ENCODE measurements at regions not wholly inside any gene's neighbourhood (a gene's known extent, or its start where the extent isn't known, plus 50 kb on each side); places are given as distances from the start of the nearest gene placed in this dataset.

GRCh38 chr1:228879164-228879563 is 143.9 kb downstream of the RHOU start:
- DNase-seq, result no peak
- Histone ChIP-seq H3K9me3 (replicated peaks in 1 of 3) (no peaks in the 10 kb centered on the region), H3K4me1 (replicated peaks in 1 of 2) (no peaks in the 10 kb centered on the region), H3K4me3 (no peak overlapping the region), H3K27ac (no peak overlapping the region), H3K36me3 (replicated peaks in 1 of 2) (no peaks in the 10 kb centered on the region), H3K27me3 (no peaks in the 10 kb centered on the region)
- intact Hi-C loops (cut with DNase I), result no loop called here
- WGBS, 4 donors, result 94 to 97% (median 95%) methylated on average over 2 of the region's 2 CpGs
- TF ChIP-seq POLR2A (IDR thresholded peaks at IDR 0.05), result no peak
- TF ChIP-seq, protein P1, sequence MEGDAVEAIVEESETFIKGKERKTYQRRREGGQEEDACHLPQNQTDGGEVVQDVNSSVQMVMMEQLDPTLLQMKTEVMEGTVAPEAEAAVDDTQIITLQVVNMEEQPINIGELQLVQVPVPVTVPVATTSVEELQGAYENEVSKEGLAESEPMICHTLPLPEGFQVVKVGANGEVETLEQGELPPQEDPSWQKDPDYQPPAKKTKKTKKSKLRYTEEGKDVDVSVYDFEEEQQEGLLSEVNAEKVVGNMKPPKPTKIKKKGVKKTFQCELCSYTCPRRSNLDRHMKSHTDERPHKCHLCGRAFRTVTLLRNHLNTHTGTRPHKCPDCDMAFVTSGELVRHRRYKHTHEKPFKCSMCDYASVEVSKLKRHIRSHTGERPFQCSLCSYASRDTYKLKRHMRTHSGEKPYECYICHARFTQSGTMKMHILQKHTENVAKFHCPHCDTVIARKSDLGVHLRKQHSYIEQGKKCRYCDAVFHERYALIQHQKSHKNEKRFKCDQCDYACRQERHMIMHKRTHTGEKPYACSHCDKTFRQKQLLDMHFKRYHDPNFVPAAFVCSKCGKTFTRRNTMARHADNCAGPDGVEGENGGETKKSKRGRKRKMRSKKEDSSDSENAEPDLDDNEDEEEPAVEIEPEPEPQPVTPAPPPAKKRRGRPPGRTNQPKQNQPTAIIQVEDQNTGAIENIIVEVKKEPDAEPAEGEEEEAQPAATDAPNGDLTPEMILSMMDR (IDR thresholded peaks at IDR 0.05), result no peak

DNA sequence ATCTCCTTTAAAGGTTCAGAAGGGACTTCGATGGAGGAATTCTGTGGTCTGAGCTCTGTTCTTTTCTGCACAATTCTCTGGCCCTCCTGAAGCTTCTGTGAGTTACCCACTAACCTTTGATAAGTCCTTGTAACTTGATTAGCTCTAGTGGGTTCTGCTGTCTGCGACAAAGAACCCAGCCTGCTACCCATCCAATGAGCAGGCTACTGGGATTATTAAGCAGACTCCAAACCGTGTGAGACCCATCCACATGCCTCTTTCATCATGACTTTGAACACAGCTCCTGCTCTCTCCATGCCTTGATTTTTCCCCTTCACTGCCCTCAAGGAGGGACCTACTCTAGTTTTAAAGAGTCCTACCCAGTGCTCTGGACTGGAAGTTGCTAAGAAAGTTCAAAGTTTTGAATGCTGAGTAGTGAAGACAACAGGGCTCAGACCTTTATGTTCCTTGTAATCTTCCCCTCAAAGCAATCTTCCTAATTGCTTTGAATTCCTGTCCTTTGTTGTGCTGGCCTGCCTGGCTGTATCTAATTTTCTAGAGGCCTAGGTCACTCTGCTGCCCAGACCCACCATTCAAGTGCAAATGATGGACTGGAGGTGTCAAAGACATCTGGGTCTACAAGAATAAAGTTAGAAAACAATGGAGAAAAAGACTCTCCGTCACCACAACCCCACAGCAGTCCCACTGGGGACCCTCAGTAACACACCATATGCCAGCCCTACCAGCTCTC is 146.9 kb downstream of the RHOU start:
- H3K4me3 ChIP-seq, result no peak overlapping the region
- intact Hi-C loops (cut with DNase I), result no loop called here

DNA sequence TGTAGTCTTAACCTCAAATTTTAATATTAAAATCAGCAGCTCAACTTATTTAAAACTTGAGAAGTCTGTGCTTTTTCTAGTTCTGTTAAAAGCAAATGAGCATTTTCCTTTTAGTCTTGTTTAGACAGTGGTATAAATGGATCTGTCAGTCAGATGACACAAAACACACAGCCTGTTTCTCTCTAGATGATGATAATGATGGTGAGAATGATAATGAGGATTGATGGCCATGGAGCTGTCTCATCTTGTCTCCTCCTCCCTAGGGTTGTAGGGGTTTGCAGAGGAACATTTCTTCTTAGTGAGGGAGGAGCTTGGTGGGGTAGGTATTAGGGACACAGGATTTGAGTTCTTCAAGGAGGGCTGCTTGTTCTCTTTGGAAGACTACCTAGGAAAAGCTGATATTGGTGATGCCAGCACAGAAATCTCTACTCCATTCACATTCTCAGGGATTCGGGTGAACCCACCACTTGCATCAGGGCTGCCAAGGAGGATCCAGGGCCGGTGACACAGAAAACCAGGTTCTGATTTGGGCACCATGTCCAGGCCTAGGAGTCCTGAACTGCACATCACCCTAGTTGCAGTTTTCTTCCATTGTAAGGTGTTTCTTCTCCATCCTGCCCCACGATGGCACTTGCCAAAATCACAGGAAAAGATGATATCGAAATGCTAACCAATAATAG is 147.6 kb downstream of the RHOU start:
- H3K4me1 ChIP-seq (replicated peaks in 1 of 2), result no peaks in the 10 kb centered on the region
- DNase-seq, result no peak
- intact Hi-C loops (cut with DNase I), result no loop called here
- no peaks in the 10 kb centered on the region for H3K9me3 ChIP-seq (replicated peaks in 1 of 3)
- TF ChIP-seq, protein P1 (IDR thresholded peaks at IDR 0.05), result no peak
- no peak for TF ChIP-seq POLR2A (IDR thresholded peaks at IDR 0.05)
- no peaks in the 10 kb centered on the region for H3K27me3 ChIP-seq
- H3K27ac ChIP-seq, result no peak overlapping the region
- WGBS, 4 donors, result 88 to 98% (median 93%) methylated on average over 4 of the region's 4 CpGs
- no peak overlapping the region for H3K4me3 ChIP-seq
- no peaks in the 10 kb centered on the region for H3K36me3 ChIP-seq (replicated peaks in 1 of 2)

More for the DNA sequence above, 146.9 kb downstream of the RHOU start:
- DNase-seq, result no peak
- Histone ChIP-seq H3K27me3 (no peaks in the 10 kb centered on the region), H3K27ac (no peak overlapping the region), H3K36me3 (replicated peaks in 1 of 2) (no peaks in the 10 kb centered on the region), H3K4me1 (replicated peaks in 1 of 2) (no peaks in the 10 kb centered on the region), H3K9me3 (replicated peaks in 1 of 3) (no peaks in the 10 kb centered on the region)
- TF ChIP-seq POLR2A (IDR thresholded peaks at IDR 0.05), result no peak
- TF ChIP-seq, protein P1 (IDR thresholded peaks at IDR 0.05), result no peak
- 81 to 88% (median 85%) methylated on average over 4 of the region's 4 CpGs for WGBS, 4 donors

DNA sequence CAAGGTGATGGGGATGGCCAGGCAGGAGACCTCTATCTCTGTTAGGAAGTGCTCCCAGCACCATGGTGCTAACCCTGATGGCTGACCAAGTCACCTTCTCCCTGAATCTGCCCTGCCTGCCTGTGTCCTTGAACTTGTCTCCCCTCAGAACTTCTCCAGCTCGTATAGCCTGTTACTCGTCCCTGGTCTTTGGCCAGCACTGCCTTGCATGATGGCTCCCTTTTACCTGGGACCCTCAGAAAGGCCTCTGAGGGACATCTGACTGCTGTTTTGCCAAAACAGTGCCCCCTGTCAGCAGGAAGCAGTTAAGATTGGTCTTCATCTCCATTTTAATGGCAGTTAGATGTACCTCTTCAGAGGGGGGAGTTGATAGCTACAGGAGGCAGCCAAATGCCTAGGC is 148.3 kb downstream of the RHOU start:
- TF ChIP-seq, protein P1 (IDR thresholded peaks at IDR 0.05), result no peak
- TF ChIP-seq POLR2A (IDR thresholded peaks at IDR 0.05), result no peak
- no peaks in the 10 kb centered on the region for H3K9me3 ChIP-seq (replicated peaks in 1 of 3)
- no peaks in the 10 kb centered on the region for H3K4me1 ChIP-seq (replicated peaks in 1 of 2)
- H3K27ac ChIP-seq, result no peak overlapping the region
- 82 to 87% (median 85%) methylated on average over 2 of the region's 2 CpGs for WGBS, 4 donors
- intact Hi-C loops (cut with DNase I), result no loop called here
- no peaks in the 10 kb centered on the region for H3K36me3 ChIP-seq (replicated peaks in 1 of 2)
- H3K4me3 ChIP-seq, result no peak overlapping the region
- no peaks in the 10 kb centered on the region for H3K27me3 ChIP-seq
- no peak for DNase-seq
